HL-60 (cell line): ENCODE measurements at regions not wholly inside any gene's neighbourhood (a gene's known extent, or its start where the extent isn't known, plus 50 kb on each side); places are given as distances from the start of the nearest gene placed in this dataset.

Experiments
- POLR2AphosphoS5 ChIP-seq: IDR thresholded peaks from 2 replicates; pipeline ENCODE4 v1.6.1; 2012; ENCODE audit warnings: low read depth
- SPI1 ChIP-seq: IDR thresholded peaks from 2 replicates; pipeline ENCODE4 v1.6.1; 2012; ENCODE audit warnings: low read depth, mild to moderate bottlenecking, borderline replicate concordance
- TF ChIP-seq, protein P1 (sequence below): IDR thresholded peaks from one replicate; pipeline ENCODE4 v1.5.1; 2011; ENCODE audit warnings: low read length, control low read depth, inconsistent platforms; ENCODE audit not compliant: insufficient read depth
- TF ChIP-seq, protein P2 (sequence below): IDR thresholded peaks from 2 replicates; pipeline ENCODE4 v1.6.1; 2012; ENCODE audit warnings: low read depth; ENCODE audit not compliant: insufficient replicate concordance

DNA sequence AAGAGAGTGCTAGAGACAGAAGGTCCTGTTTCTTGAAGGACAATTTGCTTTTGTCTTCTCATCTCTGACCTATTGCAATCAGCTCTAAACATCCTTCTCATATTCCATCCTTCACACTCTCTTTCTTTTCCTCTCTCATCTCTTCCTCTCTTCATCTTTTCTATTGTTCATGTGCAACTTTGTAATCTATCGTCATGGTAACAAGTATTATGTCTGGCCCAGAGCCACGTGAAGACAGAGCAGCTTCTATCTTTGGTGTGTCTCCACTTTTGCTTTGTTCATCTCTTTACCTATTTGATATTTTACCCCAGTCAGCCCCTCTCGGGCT, 104.9 kb upstream of the ABCB5 start:
- TF ChIP-seq, protein P1, sequence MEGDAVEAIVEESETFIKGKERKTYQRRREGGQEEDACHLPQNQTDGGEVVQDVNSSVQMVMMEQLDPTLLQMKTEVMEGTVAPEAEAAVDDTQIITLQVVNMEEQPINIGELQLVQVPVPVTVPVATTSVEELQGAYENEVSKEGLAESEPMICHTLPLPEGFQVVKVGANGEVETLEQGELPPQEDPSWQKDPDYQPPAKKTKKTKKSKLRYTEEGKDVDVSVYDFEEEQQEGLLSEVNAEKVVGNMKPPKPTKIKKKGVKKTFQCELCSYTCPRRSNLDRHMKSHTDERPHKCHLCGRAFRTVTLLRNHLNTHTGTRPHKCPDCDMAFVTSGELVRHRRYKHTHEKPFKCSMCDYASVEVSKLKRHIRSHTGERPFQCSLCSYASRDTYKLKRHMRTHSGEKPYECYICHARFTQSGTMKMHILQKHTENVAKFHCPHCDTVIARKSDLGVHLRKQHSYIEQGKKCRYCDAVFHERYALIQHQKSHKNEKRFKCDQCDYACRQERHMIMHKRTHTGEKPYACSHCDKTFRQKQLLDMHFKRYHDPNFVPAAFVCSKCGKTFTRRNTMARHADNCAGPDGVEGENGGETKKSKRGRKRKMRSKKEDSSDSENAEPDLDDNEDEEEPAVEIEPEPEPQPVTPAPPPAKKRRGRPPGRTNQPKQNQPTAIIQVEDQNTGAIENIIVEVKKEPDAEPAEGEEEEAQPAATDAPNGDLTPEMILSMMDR, result no peak
- TF ChIP-seq, protein P2, sequence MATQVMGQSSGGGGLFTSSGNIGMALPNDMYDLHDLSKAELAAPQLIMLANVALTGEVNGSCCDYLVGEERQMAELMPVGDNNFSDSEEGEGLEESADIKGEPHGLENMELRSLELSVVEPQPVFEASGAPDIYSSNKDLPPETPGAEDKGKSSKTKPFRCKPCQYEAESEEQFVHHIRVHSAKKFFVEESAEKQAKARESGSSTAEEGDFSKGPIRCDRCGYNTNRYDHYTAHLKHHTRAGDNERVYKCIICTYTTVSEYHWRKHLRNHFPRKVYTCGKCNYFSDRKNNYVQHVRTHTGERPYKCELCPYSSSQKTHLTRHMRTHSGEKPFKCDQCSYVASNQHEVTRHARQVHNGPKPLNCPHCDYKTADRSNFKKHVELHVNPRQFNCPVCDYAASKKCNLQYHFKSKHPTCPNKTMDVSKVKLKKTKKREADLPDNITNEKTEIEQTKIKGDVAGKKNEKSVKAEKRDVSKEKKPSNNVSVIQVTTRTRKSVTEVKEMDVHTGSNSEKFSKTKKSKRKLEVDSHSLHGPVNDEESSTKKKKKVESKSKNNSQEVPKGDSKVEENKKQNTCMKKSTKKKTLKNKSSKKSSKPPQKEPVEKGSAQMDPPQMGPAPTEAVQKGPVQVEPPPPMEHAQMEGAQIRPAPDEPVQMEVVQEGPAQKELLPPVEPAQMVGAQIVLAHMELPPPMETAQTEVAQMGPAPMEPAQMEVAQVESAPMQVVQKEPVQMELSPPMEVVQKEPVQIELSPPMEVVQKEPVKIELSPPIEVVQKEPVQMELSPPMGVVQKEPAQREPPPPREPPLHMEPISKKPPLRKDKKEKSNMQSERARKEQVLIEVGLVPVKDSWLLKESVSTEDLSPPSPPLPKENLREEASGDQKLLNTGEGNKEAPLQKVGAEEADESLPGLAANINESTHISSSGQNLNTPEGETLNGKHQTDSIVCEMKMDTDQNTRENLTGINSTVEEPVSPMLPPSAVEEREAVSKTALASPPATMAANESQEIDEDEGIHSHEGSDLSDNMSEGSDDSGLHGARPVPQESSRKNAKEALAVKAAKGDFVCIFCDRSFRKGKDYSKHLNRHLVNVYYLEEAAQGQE, result no peak
- TF ChIP-seq POLR2AphosphoS5 (no peak), SPI1 (no peak)
